D721Med (cell line): ENCODE measurements at regions not wholly inside any gene's neighbourhood (a gene's known extent, or its start where the extent isn't known, plus 50 kb on each side); places are given as distances from the start of the nearest gene placed in this dataset.

Source experiments
- DNase-seq: peaks from one replicate; pipeline ENCODE4 v3.0.0; 2011; ENCODE audit warnings: low spot score; ENCODE audit not compliant: insufficient read length
- FAIRE-seq: peaks from 2 replicates; lab custom pipeline; 2011; peaks lifted over from hg19 to GRCh38; lab: Jason Lieb, UNC
- CTCF ChIP-seq: IDR thresholded peaks from 2 replicates; pipeline ENCODE4 v1.5.1; 2012; ENCODE audit warnings: mild to moderate bottlenecking, control low read depth; ENCODE audit not compliant: insufficient read depth; ENCODE audit errors: missing control alignments

- TF ChIP-seq CTCF = no peak
- FAIRE-seq (peak; percentile 61), DNase-seq (no peak)
Measured at GRCh38 chr7:93048136-93048930, 69.4 kb downstream of the SAMD9 start.

- no peak for FAIRE-seq
- TF ChIP-seq CTCF = no peak
- no peak for DNase-seq
Measured at GRCh38 chr7:93047514-93048099, 70.2 kb downstream of the SAMD9 start.

GRCh38 chr7:93046641-93047040 is 71.1 kb downstream of the SAMD9 start:
- DNase-seq (no peak), FAIRE-seq (no peak)
- TF ChIP-seq CTCF = no peak

GRCh38 chr7:93044147-93044810 is 73.5 kb downstream of the SAMD9 start:
- no peak for TF ChIP-seq CTCF
- DNase-seq = no peak
- no peak for FAIRE-seq

GRCh38 chr7:93043385-93043985 is 74.3 kb downstream of the SAMD9 start:
- no peak for TF ChIP-seq CTCF
- FAIRE-seq (no peak), DNase-seq (no peak)

GRCh38 chr7:93040355-93040754 is 77.4 kb downstream of the SAMD9 start:
- no peak for FAIRE-seq
- DNase-seq = no peak
- no peak for TF ChIP-seq CTCF
